GM21723 (cell line): ENCODE measurements at regions not wholly inside any gene's neighbourhood (a gene's known extent, or its start where the extent isn't known, plus 50 kb on each side); places are given as distances from the start of the nearest gene placed in this dataset.

Experiments used
- ATAC-seq: cut with Tn5 transposase; IDR thresholded peaks from one replicate; pipeline ENCODE4 v1.9.1; 2021; ENCODE audit warnings: mild to moderate bottlenecking, moderate library complexity; ENCODE audit not compliant: unreplicated experiment

- ATAC-seq: no peak
These were observed 101.4 kb downstream of the TOMM20 start for GRCh38 chr1:235027076-235027861.

GRCh38 chr1:235025422-235025984, 103.1 kb downstream of the TOMM20 start:
- no peak for ATAC-seq

- no peak for ATAC-seq
These were observed 103.8 kb downstream of the TOMM20 start for GRCh38 chr1:235024711-235025421.

GRCh38 chr1:235023711-235024439, 104.8 kb downstream of the TOMM20 start:
- no peak for ATAC-seq

- ATAC-seq: no peak
These were observed 105.5 kb downstream of the TOMM20 start for GRCh38 chr1:235022981-235023710.

GRCh38 chr1:235022341-235022980, 106.2 kb downstream of the TOMM20 start:
- no peak for ATAC-seq

- no peak for ATAC-seq
These were observed 106.8 kb downstream of the TOMM20 start for GRCh38 chr1:235021815-235022214.

- no peak for ATAC-seq
These were observed 107.3 kb downstream of the TOMM20 start for GRCh38 chr1:235021321-235021720.

GRCh38 chr1:235019961-235020360, 108.7 kb downstream of the TOMM20 start:
- no peak for ATAC-seq

GRCh38 chr1:235019471-235019870, 109.2 kb downstream of the TOMM20 start:
- no peak for ATAC-seq

GRCh38 chr1:235018720-235019444, 109.8 kb downstream of the TOMM20 start:
- ATAC-seq: no peak

- no peak for ATAC-seq
These were observed 110.5 kb downstream of the TOMM20 start for GRCh38 chr1:235018161-235018560.

- no peak for ATAC-seq
These were observed 110.9 kb downstream of the TOMM20 start for GRCh38 chr1:235017719-235018118.

GRCh38 chr1:235017191-235017590, 111.4 kb downstream of the TOMM20 start:
- ATAC-seq: no peak

GRCh38 chr1:235015291-235015985, 113.2 kb downstream of the TOMM20 start:
- peak; percentile 39 for ATAC-seq

- no peak for ATAC-seq
These were observed 113.9 kb downstream of the TOMM20 start for GRCh38 chr1:235014756-235015155.

- ATAC-seq: no peak
These were observed 115.1 kb downstream of the TOMM20 start for GRCh38 chr1:235013512-235013911.

GRCh38 chr1:235012436-235013210, 116.0 kb downstream of the TOMM20 start:
- ATAC-seq: no peak
